Transverse colon (tissue), 4 donors: ENCODE measurements at regions not wholly inside any gene's neighbourhood (a gene's known extent, or its start where the extent isn't known, plus 50 kb on each side); places are given as distances from the start of the nearest gene placed in this dataset.

Experiments
- DNase-seq: peaks from one replicate; pipeline ENCODE4 v3.0.0-alpha.2; 2019
- H3K27ac ChIP-seq, 4 donors: fragments of 200-600 bp; sonication (generic); 2 replicates each; pipeline ENCODE4 v1.5.1; 2016 to 2018; ENCODE audit warnings: inconsistent platforms in 4 of 4
- H3K27me3 ChIP-seq: fragments of 200-600 bp; sonication (generic); 2 replicates; pipeline ENCODE4 v1.5.1; 2017; ENCODE audit warnings: inconsistent platforms
- H3K36me3 ChIP-seq, 4 donors: fragments of 200-600 bp; sonication (generic); 2 replicates each; pipeline ENCODE4 v1.5.1; 2017 to 2019; ENCODE audit warnings: inconsistent platforms in 4 of 4
- H3K4me1 ChIP-seq, 4 donors: fragments of 200-600 bp; sonication (generic); 2 replicates each; pipeline ENCODE4 v1.5.1; 2017 to 2020; ENCODE audit warnings: inconsistent platforms in 4 of 4
- H3K4me3 ChIP-seq, 4 donors: fragments of 200-600 bp; sonication (generic); 1 replicate in 1 of 4; 2 replicates in 3 of 4; pipeline versions ENCODE4 v1.5.1 to v1.6.1; 2017 to 2019; ENCODE audit warnings: inconsistent platforms in 4 of 4
- H3K9me3 ChIP-seq, 2 donors: fragments of 200-600 bp; sonication (generic); 2 replicates each; pipeline ENCODE4 v1.5.1; 2017 to 2019; ENCODE audit warnings: inconsistent platforms in 2 of 2
- CTCF ChIP-seq, 5 experiments: fragments of 200-600 bp in 3 of 5; fragments of 450-650 bp in 2 of 5; sonication (generic) in 3 of 5; IDR thresholded peaks; 1 replicate in 2 of 5; 2 replicates in 3 of 5; pipeline ENCODE4 v1.5.1; 2016 to 2017; ENCODE audit warnings: antibody characterized with exemption in 5 of 5, inconsistent platforms in 3 of 5, mild to moderate bottlenecking in 2 of 5, moderate library complexity in 1 of 5
- EP300 ChIP-seq: sonication (generic); formaldehyde crosslinking; IDR thresholded peaks from one replicate; pipeline ENCODE4 v1.6.1; 2017; ENCODE audit warnings: antibody characterized with exemption, low read depth
- POLR2A ChIP-seq: fragments of 450-650 bp; IDR thresholded peaks from one replicate; pipeline ENCODE4 v1.6.1; 2016; ENCODE audit warnings: antibody characterized with exemption, mild to moderate bottlenecking, moderate library complexity
- POLR2AphosphoS5 ChIP-seq, 3 donors: sonication (generic); formaldehyde crosslinking; IDR thresholded peaks; one replicate each; pipeline ENCODE4 v1.6.1; 2016; ENCODE audit warnings: antibody characterized with exemption in 3 of 3
- WGBS, 2 donors: methylation state at CpG; one replicate each; pipeline ENCODE4 v1.1.5; 2018; ENCODE audit warnings: low coverage in 1 of 2; 5-methylcytosine and 5-hydroxymethylcytosine counted together
- in situ Hi-C, 4 donors: fragments of 200-750 bp; cut with MboI; loops; one replicate each; pipeline versions ENCODE4 v1.15.0 to v1.15.1; 2017; ENCODE audit warnings: low sequenced_read_pairs in 3 of 4, low pct_ligation_motif_present in 1 of 4, low pct_unique_long_range_greater_than_20kb in 1 of 4
- intact Hi-C: fragments of 100-400 bp; cut with DNase I; formaldehyde crosslinking; loops from one replicate; pipeline ENCODE4 v1.15.1; 2023; ENCODE audit warnings: low total_unique reads

- no peak for DNase-seq
- TF ChIP-seq EP300 (no peak), POLR2A (no peak), CTCF (IDR thresholded peaks at IDR 0.05) (no peak), POLR2AphosphoS5 (IDR thresholded peaks at IDR 0.05) (no peak)
- intact Hi-C loops (no loop called here), in situ Hi-C loops (no loop called here)
- Histone ChIP-seq H3K36me3 (no peaks in the 10 kb centered on the region), H3K27me3 (no peaks in the 10 kb centered on the region), H3K4me1 (no peaks in the 10 kb centered on the region), H3K27ac (no peak overlapping the region), H3K9me3 (no peaks in the 10 kb centered on the region), H3K4me3 (no peak overlapping the region)
- 9 to 40% methylated on average over 1 of the region's 1 CpG for WGBS, 2 donors
Measured at GRCh38 chr13:31894931-31895330, 136.6 kb upstream of the FRY start.

GRCh38 chr13:31895691-31896090 lies 135.9 kb upstream of the FRY start:
- no peak for TF ChIP-seq EP300
- no peak for TF ChIP-seq POLR2AphosphoS5 (IDR thresholded peaks at IDR 0.05)
- TF ChIP-seq CTCF (IDR thresholded peaks at IDR 0.05), result no peak
- TF ChIP-seq POLR2A, result no peak
- no peak for DNase-seq
- Histone ChIP-seq H3K27ac (no peak overlapping the region), H3K27me3 (no peaks in the 10 kb centered on the region), H3K4me1 (no peaks in the 10 kb centered on the region), H3K36me3 (no peaks in the 10 kb centered on the region), H3K4me3 (no peak overlapping the region), H3K9me3 (no peaks in the 10 kb centered on the region)
- intact Hi-C loops, result no loop called here
- in situ Hi-C loops, result no loop called here
- 76 to 94% methylated on average over 2 to 3 of the region's 3 CpGs for WGBS, 2 donors

DNA sequence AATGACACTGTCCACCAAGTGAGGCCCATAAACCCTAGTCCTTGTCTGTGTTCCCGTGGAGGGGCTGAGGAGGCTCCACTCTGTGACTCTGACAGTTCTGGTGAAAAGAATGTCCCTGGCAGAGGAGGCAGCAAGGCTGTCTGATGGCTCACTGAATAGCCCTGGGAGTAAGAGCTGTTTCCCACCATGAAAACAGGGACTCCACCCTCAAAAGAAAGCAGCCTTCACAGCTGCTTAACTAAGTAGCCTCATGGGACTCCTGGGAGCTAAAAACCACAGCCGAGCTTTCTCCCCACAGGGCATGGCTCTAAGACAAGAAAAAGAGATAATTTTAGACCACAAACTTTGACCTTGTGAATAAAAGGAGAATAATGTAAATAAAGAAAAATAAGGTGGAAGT lies 135.1 kb upstream of the FRY start:
- Histone ChIP-seq H3K9me3 (no peaks in the 10 kb centered on the region), H3K27ac (no peak overlapping the region), H3K27me3 (no peaks in the 10 kb centered on the region), H3K4me3 (no peak overlapping the region), H3K36me3 (no peaks in the 10 kb centered on the region), H3K4me1 (no peaks in the 10 kb centered on the region)
- in situ Hi-C loops, result no loop called here
- no peak for TF ChIP-seq POLR2AphosphoS5 (IDR thresholded peaks at IDR 0.05)
- TF ChIP-seq POLR2A, result no peak
- no peak for TF ChIP-seq CTCF (IDR thresholded peaks at IDR 0.05)
- no peak for TF ChIP-seq EP300
- 27 to 40% methylated on average over 1 to 2 of the region's 2 CpGs for WGBS, 2 donors
- intact Hi-C loops, result no loop called here
- DNase-seq, result no peak

DNA sequence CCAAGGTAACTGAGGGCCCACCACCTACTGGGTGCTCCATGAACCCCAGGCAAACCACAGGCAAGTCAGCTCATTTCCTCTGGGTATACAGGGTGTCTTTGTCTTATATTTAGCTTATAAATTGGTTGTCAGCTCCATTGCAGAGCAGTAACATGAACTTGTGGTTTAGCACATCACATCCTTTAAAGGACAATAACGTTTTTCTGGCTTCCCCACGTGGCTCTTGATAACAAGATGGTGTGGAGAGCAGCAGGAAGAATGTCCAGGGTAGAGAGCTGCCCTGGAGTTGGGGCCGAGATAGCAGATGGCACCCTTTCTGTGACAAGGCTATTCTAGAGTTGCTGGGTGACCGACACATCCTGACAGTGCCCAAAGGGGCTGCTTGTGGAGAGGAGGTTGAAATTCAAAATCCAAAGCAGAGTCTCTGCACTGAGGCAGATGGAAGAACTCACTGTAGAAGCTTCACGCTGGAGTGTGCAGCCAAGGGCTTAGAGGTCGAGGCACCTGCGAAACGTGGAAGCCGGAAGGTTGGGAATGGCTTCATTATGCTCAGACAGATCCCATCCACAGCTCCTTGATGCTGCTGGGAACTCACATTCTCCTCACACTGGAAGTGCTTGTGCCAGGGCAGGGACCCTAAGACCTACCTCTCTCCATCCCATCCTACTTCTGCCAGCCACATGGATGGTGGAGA lies 133.0 kb upstream of the FRY start:
- H3K36me3 ChIP-seq, result no peaks in the 10 kb centered on the region
- WGBS, 2 donors, result 75% methylated on average over 9 of the region's 9 CpGs; no CpG with 5 or more reads in 1 of the 2 donors
- H3K27ac ChIP-seq, result no peak overlapping the region
- H3K4me3 ChIP-seq, result no peak overlapping the region
- H3K27me3 ChIP-seq, result no peaks in the 10 kb centered on the region
- in situ Hi-C loops, result no loop called here
- H3K9me3 ChIP-seq, result no peaks in the 10 kb centered on the region
- no peak for DNase-seq
- no peaks in the 10 kb centered on the region for H3K4me1 ChIP-seq
- TF ChIP-seq CTCF (IDR thresholded peaks at IDR 0.05) (no peak), POLR2A (no peak), POLR2AphosphoS5 (IDR thresholded peaks at IDR 0.05) (no peak), EP300 (no peak)
- intact Hi-C loops, result no loop called here
